ENCODE measurements at regions not wholly inside any gene's neighbourhood (a gene's known extent, or its start where the extent isn't known, plus 50 kb on each side); places are given as distances from the start of the nearest gene placed in this dataset.

- no peak for TF ChIP-seq CUX1 (IDR thresholded peaks at IDR 0.05; ENCODE audit: insufficient replicate concordance, low read depth, low read length)
Observed at GRCh38 chr10:88104223-88104622, 240.8 kb downstream of the PTEN start (continued).

GRCh38 chr10:88106366-88106765 lies 242.9 kb downstream of the PTEN start:
- Histone ChIP-seq H3K27ac (ENCODE audit: control insufficient read depth, insufficient read depth) (peak overlapping the region; percentile 45), H3K9me3 (replicated peaks; ENCODE audit: control insufficient read depth, insufficient read depth, low read length) (no peaks in the 10 kb centered on the region; the same call in 2 of the 3 replicates), H2AFZ (ENCODE audit: control insufficient read depth, low read depth, low read length) (peak overlapping the region; percentile 3; the same call in 1 of the 2 replicates), H3K36me3 (ENCODE audit: control insufficient read depth in 2 of 2, insufficient read depth in 2 of 2, low read length in 1 of 2) (no peaks in the 10 kb centered on the region), H3K4me2 (ENCODE audit: control insufficient read depth, insufficient read depth) (peak overlapping the region; percentile 63), H3K4me3 (no peak overlapping the region), H3K27me3 (replicated peaks in 1 of 2; ENCODE audit: control insufficient read depth in 2 of 2, insufficient read depth in 2 of 2, low read length in 1 of 2) (no peaks in the 10 kb centered on the region), H4K20me1 (ENCODE audit: control insufficient read depth, insufficient read depth) (no peaks in the 10 kb centered on the region), H3K79me2 (ENCODE audit: control insufficient read depth, insufficient read depth, low read length) (no peaks in the 10 kb centered on the region), H3K9ac (ENCODE audit: control insufficient read depth, insufficient read depth, low read length) (no peak overlapping the region), H3K4me1 (ENCODE audit: control insufficient read depth, insufficient read depth, low read length) (peaks cover 75% of the 10 kb centered on the region)
- ChIA-PET RAD21 (ENCODE audit: unreplicated experiment) (interaction anchor here (0.7 to 7.4 kb wide), 7 partner anchors 14 to 286 kb away, joined by 3 to 102 read pairs (median 4); no protein-coding TSS in a partner anchor), SMC1A (ENCODE audit: uncharacterized antibody, unreplicated experiment) (interaction anchor here (0.9 to 14.9 kb wide), 9 partner anchors 11 to 353 kb away, joined by 3 to 229 read pairs (median 5); partner anchors contain the start of genes KLLN and PTEN), CTCF (interaction anchor here (0.6 to 2.4 kb wide), 8 partner anchors 7 to 1350 kb away, joined by 3 to 14 read pairs (median 3); partner anchors contain the start of gene BMPR1A), POLR2A (interaction anchor here (0.8 to 1.3 kb wide), 5 partner anchors 14 to 244 kb away, joined by 3 to 6 read pairs (median 3); no protein-coding TSS in a partner anchor)
- BruUV-seq (replicated peaks), result no TSS peak
- ATAC-seq (peak; percentile 8; the same call in 2 of the 3 replicates), FAIRE-seq (no peak), DNase-seq (ENCODE audit: low read depth, low spot score) (no peak)
- intact Hi-C loops (cut with micrococcal nuclease; ENCODE audit: unreplicated experiment) (no loop called here), in situ Hi-C loops (cut with MboI) (no loop called here)
- 45% methylated on average over 2 of the region's 2 CpGs for WGBS (ENCODE audit: insufficient coverage, insufficient replicate concordance, low lambda C conversion rate, missing lambda C conversion rate)
- TF ChIP-seq CUX1 (IDR thresholded peaks at IDR 0.05; ENCODE audit: insufficient replicate concordance, low read depth, low read length), result no peak
- TF ChIP-seq IRF4 (IDR thresholded peaks at IDR 0.05; ENCODE audit: low read depth, low read length), result 0 out of 2 replicates have a peak, but pooled peaks have one; percentile 11
- TF ChIP-seq SMAD1 (IDR thresholded peaks at IDR 0.05; ENCODE audit: low read depth, partially characterized antibody), result no peak
- TF ChIP-seq EED (IDR thresholded peaks at IDR 0.05; ENCODE audit: low read depth), result peak; percentile 64; the same call in 1 of the 2 replicates
- no peak for TF ChIP-seq SREBF1 (IDR thresholded peaks at IDR 0.05; ENCODE audit: low read length)
- no peak for TF ChIP-seq MAX (IDR thresholded peaks at IDR 0.05; ENCODE audit: low read depth, low read length)
- no peak for TF ChIP-seq NFYB (IDR thresholded peaks at IDR 0.05; ENCODE audit: insufficient read depth, low read depth, low read length)
- no peak for TF ChIP-seq STAT3 (IDR thresholded peaks at IDR 0.05; ENCODE audit: low read depth, low read length)
- no peak for TF ChIP-seq PAX8 (IDR thresholded peaks at IDR 0.05)
- TF ChIP-seq SPI1 (IDR thresholded peaks at IDR 0.05; ENCODE audit: borderline replicate concordance, insufficient read depth, low read depth, low read length), result peak; percentile 39; the same call in 1 of the 2 replicates

All from GM12878 (cell line).